Lung (tissue), 11 donors: ENCODE measurements at regions not wholly inside any gene's neighbourhood (a gene's known extent, or its start where the extent isn't known, plus 50 kb on each side); places are given as distances from the start of the nearest gene placed in this dataset.

Experiments
- ATAC-seq: fragments of 200-7000 bp; cut with Tn5 transposase; one replicate; pipeline ENCODE4 v1.9.1; 2020; ENCODE audit warnings: moderate number of reproducible peaks; ENCODE audit not compliant: insufficient read depth, low FRiP score
- DNase-seq, 3 donors: peaks; one replicate each; pipeline ENCODE4 v3.0.0-alpha.2; 2013 to 2017
- H3K27ac ChIP-seq, 2 donors: one replicate each; pipeline ENCODE4 v1.5.1; 2013; ENCODE audit warnings: mild to moderate bottlenecking in 2 of 2, moderate library complexity in 2 of 2, control low read depth in 1 of 2, inconsistent platforms in 1 of 2, low read depth in 1 of 2, low read length in 1 of 2
- H3K27me3 ChIP-seq, 3 donors: one replicate each; pipeline ENCODE4 v1.5.1; 2013; ENCODE audit warnings: low read length in 2 of 3; ENCODE audit not compliant: control insufficient read depth in 3 of 3, insufficient read depth in 3 of 3
- H3K36me3 ChIP-seq, 4 donors: one replicate each; pipeline ENCODE4 v1.5.1; 2013; ENCODE audit warnings: low read length in 4 of 4, mild to moderate bottlenecking in 1 of 4, moderate library complexity in 1 of 4; ENCODE audit not compliant: control insufficient read depth in 4 of 4, insufficient read depth in 4 of 4
- H3K4me1 ChIP-seq, 5 donors: one replicate each; pipeline ENCODE4 v1.5.1; 2013; ENCODE audit warnings: low read length in 5 of 5, mild to moderate bottlenecking in 2 of 5, moderate library complexity in 1 of 5; ENCODE audit not compliant: control insufficient read depth in 5 of 5, insufficient read depth in 5 of 5
- H3K4me3 ChIP-seq: one replicate; pipeline ENCODE4 v1.5.1; 2013; ENCODE audit warnings: mild to moderate bottlenecking, control low read depth, moderate library complexity
- H3K9ac ChIP-seq, 2 donors: one replicate each; pipeline ENCODE4 v1.5.1; 2013; ENCODE audit warnings: low read length in 2 of 2, control low read depth in 1 of 2; ENCODE audit not compliant: insufficient read depth in 1 of 2
- H3K9me3 ChIP-seq, 4 donors: one replicate each; pipeline ENCODE4 v1.5.1; 2013; ENCODE audit warnings: low read length in 3 of 4, mild to moderate bottlenecking in 1 of 4, moderate library complexity in 1 of 4; ENCODE audit not compliant: control insufficient read depth in 4 of 4, insufficient read depth in 3 of 4
- CTCF ChIP-seq: IDR thresholded peaks from 2 replicates; pipeline ENCODE4 v1.5.1; 2012; ENCODE audit warnings: mild to moderate bottlenecking; ENCODE audit errors: control extremely low read depth, extremely low read depth
- WGBS, 2 donors: extraction: QIAGEN DNeasy Blood & Tissue Kit; methylation state at CpG; one replicate each; pipeline ENCODE4 v1.1.7; 2013; 5-methylcytosine and 5-hydroxymethylcytosine counted together
- donor health status: control.
- donor health status: control.
- donor health status: Bipolar disorder and iron deficiency.
- donor health status: healthy.
- donor health status: DM: yes; HTN: yes; CAD: no.

- Histone ChIP-seq H3K9me3 (peaks cover 0 to 2% (median 0%) of the 10 kb centered on the region in 4 donors), H3K9ac (no peak overlapping the region), H3K36me3 (no peaks in the 10 kb centered on the region), H3K27ac (no peak overlapping the region), H3K27me3 (no peaks in the 10 kb centered on the region), H3K4me3 (no peak overlapping the region), H3K4me1 (no peaks in the 10 kb centered on the region)
- ATAC-seq = no peak
- DNase-seq = no peak
- no peak for TF ChIP-seq CTCF
- 87 to 88% methylated on average over 11 to 12 of the region's 12 CpGs for WGBS, 2 donors
Measured at GRCh38 chr2:129741623-129742022, 237.8 kb upstream of the RAB6C start.

- no peaks in the 10 kb centered on the region for H3K4me1 ChIP-seq
- DNase-seq = no peak
Measured at GRCh38 chr2:129742415-129743180, 236.9 kb upstream of the RAB6C start.

GRCh38 chr2:129744141-129744540, 235.3 kb upstream of the RAB6C start:
- DNase-seq (no peak), ATAC-seq (no peak)
- Histone ChIP-seq H3K4me1 (no peaks in the 10 kb centered on the region), H3K4me3 (no peak overlapping the region), H3K9ac (no peak overlapping the region), H3K27ac (no peak overlapping the region), H3K36me3 (no peaks in the 10 kb centered on the region), H3K9me3 (peaks cover 0 to 2% (median 0%) of the 10 kb centered on the region in 4 donors), H3K27me3 (no peaks in the 10 kb centered on the region)
- TF ChIP-seq CTCF = no peak
- WGBS, 2 donors = 93% methylated on average over 7 of the region's 7 CpGs

More at GRCh38 chr2:129742415-129743180, 236.9 kb upstream of the RAB6C start:
- Histone ChIP-seq H3K4me3 (no peak overlapping the region), H3K27me3 (no peaks in the 10 kb centered on the region), H3K27ac (no peak overlapping the region), H3K9ac (no peak overlapping the region), H3K9me3 (peaks cover 0 to 2% (median 0%) of the 10 kb centered on the region in 4 donors), H3K36me3 (no peaks in the 10 kb centered on the region)
- no peak for ATAC-seq
- TF ChIP-seq CTCF = no peak
- 89 to 93% methylated on average over 23 of the region's 23 CpGs for WGBS, 2 donors
